ENCODE measurements at regions not wholly inside any gene's neighbourhood (a gene's known extent, or its start where the extent isn't known, plus 50 kb on each side); places are given as distances from the start of the nearest gene placed in this dataset.

- Histone ChIP-seq H3K4me2 (ENCODE audit: insufficient read depth, low read length) (no peak overlapping the region), H3K4me3 (replicated peaks in 1 of 3; ENCODE audit: insufficient read depth in 1 of 3, low read depth in 1 of 3, low read length in 3 of 3) (no peak overlapping the region), H3K4me1 (ENCODE audit: control insufficient read depth, extremely low read depth, insufficient read depth, low read length) (no peaks in the 10 kb centered on the region), H3K27ac (ENCODE audit: insufficient read depth, low read depth, low read length) (no peak overlapping the region), H3K27me3 (ENCODE audit: control insufficient read depth in 2 of 2, insufficient read depth in 2 of 2, low read length in 2 of 2) (no peaks in the 10 kb centered on the region), H4K20me1 (replicated peaks; ENCODE audit: control insufficient read depth, extremely low read depth, insufficient read depth, low read length) (no peaks in the 10 kb centered on the region), H3K9ac (replicated peaks; ENCODE audit: extremely low read depth, insufficient read depth, low read length) (no peak overlapping the region), H3K36me3 (ENCODE audit: control insufficient read depth in 2 of 2, extremely low read depth in 1 of 2, insufficient read depth in 2 of 2, low read length in 2 of 2) (no peaks in the 10 kb centered on the region), H3K9me3 (replicated peaks; ENCODE audit: control insufficient read depth, insufficient read depth, low read length) (peaks cover 5% of the 10 kb centered on the region), H2AFZ (ENCODE audit: low read depth, low read length) (no peak overlapping the region), H3K9me1 (replicated peaks; ENCODE audit: control insufficient read depth, extremely low read depth, insufficient read depth, low read length) (no peaks in the 10 kb centered on the region), H3K79me2 (ENCODE audit: control insufficient read depth, insufficient read depth, low read length) (no peaks in the 10 kb centered on the region)
- intact Hi-C loops (cut with micrococcal nuclease) (no loop called here), dilution Hi-C loops (cut with MboI; ENCODE audit: extremely low pct_ligation_motif_present, low sequenced_read_pairs) (no loop called here)
- no peak for FAIRE-seq
- BruUV-seq (replicated peaks), result no TSS peak
- TF ChIP-seq POLR2A (IDR thresholded peaks at IDR 0.05; ENCODE audit: low read depth, low read length), result no peak
- TF ChIP-seq JUN (IDR thresholded peaks at IDR 0.05; ENCODE audit: borderline replicate concordance, insufficient read depth, insufficient read length, low read depth), result no peak
- TF ChIP-seq POLR2AphosphoS5 (IDR thresholded peaks at IDR 0.05; ENCODE audit: insufficient read depth, low read depth, low read length), result no peak
- no peak for TF ChIP-seq MAX (IDR thresholded peaks at IDR 0.05; ENCODE audit: insufficient read depth, insufficient read length)
- no peak for TF ChIP-seq CTCF (IDR thresholded peaks at IDR 0.05; ENCODE audit: extremely low read depth in 1 of 2, insufficient read depth in 1 of 2, low read depth in 1 of 2, low read length in 2 of 2)
- no peak for TF ChIP-seq FOS (IDR thresholded peaks at IDR 0.05; ENCODE audit: borderline replicate concordance, insufficient read depth, low read length)
- no peak for TF ChIP-seq GATA2 (IDR thresholded peaks at IDR 0.05; ENCODE audit: insufficient read depth, insufficient read length, low read depth, low read length)
- no peak for DNase-seq (ENCODE audit: low read depth, low spot score)
- ChIA-PET CTCF (no interaction called here), POLR2A (no interaction called here)
These were observed 983.1 kb downstream of the TLE4 start for GRCh38 chr9:80554856-80555255.
